T-helper 1 cell treated with Interleukin-12 subunit alpha and Interleukin-12 subunit beta and Interleukin-4 antibody, amounts not matched to agents 30 ng/mL and 1 ng/mL, for 36 hours (primary cell): ENCODE measurements at regions not wholly inside any gene's neighbourhood (a gene's known extent, or its start where the extent isn't known, plus 50 kb on each side); places are given as distances from the start of the nearest gene placed in this dataset.

ENCODE experiments used
- intact Hi-C: fragments of 100-400 bp; cut with micrococcal nuclease; formaldehyde crosslinking; loops from one replicate; pipeline ENCODE4 v1.15.1; 2024

GRCh38 chr5:174664180-174664850 is 60.1 kb upstream of the MSX2 start:
- intact Hi-C loops: no loop called here

- intact Hi-C loops: no loop called here
These were observed 59.0 kb upstream of the MSX2 start for GRCh38 chr5:174665347-174665746.

- intact Hi-C loops: no loop called here
These were observed 56.9 kb upstream of the MSX2 start for GRCh38 chr5:174667526-174667925.

DNA sequence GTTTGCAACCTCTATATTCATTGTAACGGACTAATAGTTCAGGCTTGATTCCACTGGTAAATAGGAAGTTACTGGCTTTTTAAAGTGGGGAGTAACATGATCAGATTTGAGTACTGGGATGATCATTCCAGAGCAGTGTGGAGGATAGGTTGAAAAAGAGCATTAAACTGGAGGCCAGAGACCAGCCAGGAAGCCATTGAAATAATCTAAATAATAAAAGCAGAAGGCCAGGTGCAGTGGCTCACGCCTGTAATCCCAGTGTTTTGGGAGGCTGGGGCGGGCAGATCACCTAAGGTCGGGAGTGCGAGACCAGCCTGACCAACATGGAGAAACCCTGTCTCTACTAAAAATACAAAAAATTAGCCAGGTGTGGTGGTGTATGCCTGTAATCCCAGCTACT is 56.0 kb upstream of the MSX2 start:
- intact Hi-C loops: no loop called here
